PC-3 (cell line): ENCODE measurements at regions not wholly inside any gene's neighbourhood (a gene's known extent, or its start where the extent isn't known, plus 50 kb on each side); places are given as distances from the start of the nearest gene placed in this dataset.

ENCODE experiments used
- ATAC-seq: fragments of 200-7000 bp; cut with Tn5 transposase; 2 replicates; pipeline ENCODE4 v1.9.1; 2020; ENCODE audit warnings: mild to moderate bottlenecking, moderate library complexity
- BruUV-seq: library from RNA; stranded (reverse); fragments of 400-500 nt; replicated peaks from 2 replicates; lab custom pipeline; 2021; lab: Mats Ljungman, UMichigan
- CTCF ChIA-PET: fragments of 300-600 bp; sonication (Branson Sonifier 250); formaldehyde crosslinking; loops from one replicate; lab custom pipeline; 2022; ENCODE audit warnings: antibody characterized with exemption; lab: Charles Lee
- POLR2A ChIA-PET: fragments of 300-600 bp; sonication (Branson Sonifier 250); formaldehyde crosslinking; loops from one replicate; lab custom pipeline; 2022; ENCODE audit warnings: antibody characterized with exemption; ENCODE audit not compliant: unreplicated experiment; lab: Charles Lee
- DNase-seq: peaks from one replicate; pipeline ENCODE4 v3.0.0-alpha.2; 2015
- H2AFZ ChIP-seq: fragments of 300-600 bp; sonication (generic); 2 replicates; pipeline ENCODE4 v1.6.0; 2016; ENCODE audit warnings: antibody characterized with exemption, low read length
- H3F3A ChIP-seq: fragments of 300-600 bp; sonication (generic); one replicate; pipeline ENCODE4 v1.6.0; 2017; ENCODE audit warnings: antibody characterized with exemption, low read length, control low read depth, mild to moderate bottlenecking; ENCODE audit not compliant: unreplicated experiment
- H3K27ac ChIP-seq: fragments of 300-600 bp; sonication (generic); 2 replicates; pipeline ENCODE4 v1.5.1; 2016; ENCODE audit warnings: mild to moderate bottlenecking, low read length
- H3K27me3 ChIP-seq: fragments of 300-600 bp; sonication (generic); 2 replicates; pipeline ENCODE4 v1.6.1; 2016; ENCODE audit warnings: low read length, mixed read lengths
- H3K36me3 ChIP-seq: fragments of 300-600 bp; sonication (generic); 2 replicates; pipeline ENCODE4 v1.6.1; 2016; ENCODE audit warnings: low read depth, mixed run types, low read length, mixed read lengths
- H3K4me1 ChIP-seq: fragments of 300-600 bp; sonication (generic); 2 replicates; pipeline ENCODE4 v1.5.1; 2016; ENCODE audit warnings: low read length; ENCODE audit not compliant: insufficient read depth
- H3K4me2 ChIP-seq: fragments of 300-600 bp; sonication (generic); 2 replicates; pipeline ENCODE4 v1.6.0; 2016; ENCODE audit warnings: low read length
- H3K4me3 ChIP-seq: fragments of 300-600 bp; sonication (generic); 2 replicates; pipeline ENCODE4 v1.5.1; 2016; ENCODE audit warnings: mild to moderate bottlenecking, low read length, mixed read lengths
- H3K79me2 ChIP-seq: fragments of 300-600 bp; sonication (generic); 2 replicates; pipeline ENCODE4 v1.6.1; 2017; ENCODE audit warnings: low read length, mixed read lengths
- H3K9ac ChIP-seq: fragments of 300-600 bp; sonication (generic); 2 replicates; pipeline ENCODE4 v1.6.0; 2016; ENCODE audit warnings: mild to moderate bottlenecking, low read length
- H3K9me2 ChIP-seq: fragments of 300-600 bp; sonication (generic); replicated peaks from 2 replicates; pipeline ENCODE4 v1.6.1; 2016; ENCODE audit warnings: mixed run types, low read length, mixed read lengths
- H3K9me3 ChIP-seq: fragments of 300-600 bp; sonication (generic); 2 replicates; pipeline ENCODE4 v1.6.1; 2016; ENCODE audit warnings: low read length, mixed read lengths
- H4K20me1 ChIP-seq: fragments of 300-600 bp; sonication (generic); 2 replicates; pipeline ENCODE4 v1.6.1; 2016; ENCODE audit warnings: low read length, mixed read lengths
- EZH2 ChIP-seq: fragments of 300-600 bp; sonication (generic); IDR thresholded peaks from one replicate; pipeline ENCODE4 v1.6.1; 2017; ENCODE audit warnings: antibody characterized with exemption, mild to moderate bottlenecking, low read length; ENCODE audit not compliant: unreplicated experiment
- EZH2phosphoT487 ChIP-seq: fragments of 300-600 bp; sonication (generic); IDR thresholded peaks from 2 replicates; pipeline ENCODE4 v1.6.1; 2018; ENCODE audit warnings: mild to moderate bottlenecking, antibody characterized with exemption, low read length, borderline replicate concordance
- intact Hi-C: fragments of 100-400 bp; cut with micrococcal nuclease; formaldehyde crosslinking; loops from 2 replicates; pipeline ENCODE4 v1.9.0; 2023
- TF ChIP-seq, protein P1 (sequence below): fragments of 300-600 bp; sonication (generic); conservative IDR thresholded peaks from 2 replicates; pipeline ENCODE4 v1.5.1; 2017; ENCODE audit warnings: antibody characterized with exemption, low read depth, mild to moderate bottlenecking, low read length

DNA sequence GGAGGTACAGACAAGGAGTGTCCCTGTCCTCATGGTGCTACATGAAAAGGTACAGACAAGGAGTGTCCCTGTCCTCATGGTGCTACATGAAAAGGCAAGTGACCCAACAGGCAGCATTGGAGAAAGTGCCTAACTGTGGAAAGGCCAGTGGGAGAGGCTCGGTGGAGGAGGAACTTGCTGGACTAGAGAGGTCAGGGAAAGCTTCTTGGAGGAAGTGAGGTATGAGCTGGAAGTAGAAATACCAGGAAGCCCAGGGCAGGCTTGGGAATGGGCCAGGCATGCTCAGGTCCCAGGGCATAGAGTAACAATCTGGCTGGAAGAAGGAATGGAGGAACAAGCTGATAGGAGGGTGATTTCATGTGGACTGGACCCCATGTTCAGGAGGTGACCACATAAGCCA, 59.8 kb upstream of the FNDC1 start:
- H3K36me3 ChIP-seq, result no peaks in the 10 kb centered on the region
- ATAC-seq, result no peak
- no peaks in the 10 kb centered on the region for H3K79me2 ChIP-seq
- POLR2A ChIA-PET, result no interaction called here
- no peak overlapping the region for H3K4me3 ChIP-seq
- H3K27ac ChIP-seq, result no peak overlapping the region
- H3K9me2 ChIP-seq, result no peaks in the 10 kb centered on the region
- CTCF ChIA-PET, result no interaction called here
- DNase-seq, result no peak
- BruUV-seq, result no TSS peak
- intact Hi-C loops, result loop anchor here (10.0 kb wide), 1 partner anchor 405 kb away; no protein-coding TSS in a partner anchor
- no peaks in the 10 kb centered on the region for H3K9me3 ChIP-seq
- no peak overlapping the region for H3K9ac ChIP-seq
- H4K20me1 ChIP-seq, result no peaks in the 10 kb centered on the region
- H2AFZ ChIP-seq, result no peak overlapping the region
- TF ChIP-seq EZH2phosphoT487 (no peak), EZH2 (no peak)
- TF ChIP-seq, protein P1, sequence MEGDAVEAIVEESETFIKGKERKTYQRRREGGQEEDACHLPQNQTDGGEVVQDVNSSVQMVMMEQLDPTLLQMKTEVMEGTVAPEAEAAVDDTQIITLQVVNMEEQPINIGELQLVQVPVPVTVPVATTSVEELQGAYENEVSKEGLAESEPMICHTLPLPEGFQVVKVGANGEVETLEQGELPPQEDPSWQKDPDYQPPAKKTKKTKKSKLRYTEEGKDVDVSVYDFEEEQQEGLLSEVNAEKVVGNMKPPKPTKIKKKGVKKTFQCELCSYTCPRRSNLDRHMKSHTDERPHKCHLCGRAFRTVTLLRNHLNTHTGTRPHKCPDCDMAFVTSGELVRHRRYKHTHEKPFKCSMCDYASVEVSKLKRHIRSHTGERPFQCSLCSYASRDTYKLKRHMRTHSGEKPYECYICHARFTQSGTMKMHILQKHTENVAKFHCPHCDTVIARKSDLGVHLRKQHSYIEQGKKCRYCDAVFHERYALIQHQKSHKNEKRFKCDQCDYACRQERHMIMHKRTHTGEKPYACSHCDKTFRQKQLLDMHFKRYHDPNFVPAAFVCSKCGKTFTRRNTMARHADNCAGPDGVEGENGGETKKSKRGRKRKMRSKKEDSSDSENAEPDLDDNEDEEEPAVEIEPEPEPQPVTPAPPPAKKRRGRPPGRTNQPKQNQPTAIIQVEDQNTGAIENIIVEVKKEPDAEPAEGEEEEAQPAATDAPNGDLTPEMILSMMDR, result no peak
- H3F3A ChIP-seq, result no peaks in the 10 kb centered on the region
- H3K27me3 ChIP-seq, result no peaks in the 10 kb centered on the region
- no peak overlapping the region for H3K4me2 ChIP-seq
- no peaks in the 10 kb centered on the region for H3K4me1 ChIP-seq

DNA sequence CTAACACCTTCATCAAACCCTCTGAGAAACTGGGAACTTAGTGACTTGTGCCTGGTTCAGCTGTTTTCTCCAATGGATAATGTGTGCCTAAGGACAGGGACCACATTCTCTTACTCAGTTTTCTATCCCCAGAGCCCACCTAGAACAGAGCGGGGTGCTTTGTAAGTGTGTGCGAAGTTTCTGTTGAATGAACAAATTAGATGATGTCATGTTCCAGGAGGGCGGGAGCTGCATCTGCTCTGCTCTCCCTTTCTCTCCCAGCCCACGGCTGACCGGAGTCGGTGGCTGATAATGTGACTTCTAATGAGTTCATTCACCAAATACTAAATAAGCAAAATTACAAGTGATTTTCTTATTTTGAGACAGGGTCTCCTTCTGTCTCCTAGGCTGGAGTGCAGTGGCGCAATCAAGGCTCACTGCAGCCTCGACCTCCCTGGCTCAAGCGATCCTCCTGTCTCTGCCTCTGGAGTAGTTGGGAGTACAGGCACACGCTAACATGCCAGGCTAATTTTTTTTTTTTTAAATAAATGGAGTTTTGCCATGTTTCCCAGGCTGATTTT, 60.7 kb upstream of the FNDC1 start:
- no peaks in the 10 kb centered on the region for H3K9me2 ChIP-seq
- no peak overlapping the region for H2AFZ ChIP-seq
- TF ChIP-seq EZH2 (no peak), EZH2phosphoT487 (no peak)
- TF ChIP-seq, protein P1, result no peak
- H3F3A ChIP-seq, result no peaks in the 10 kb centered on the region
- H3K79me2 ChIP-seq, result no peaks in the 10 kb centered on the region
- DNase-seq (no peak), ATAC-seq (no peak)
- no peak overlapping the region for H3K9ac ChIP-seq
- BruUV-seq, result no TSS peak
- no peaks in the 10 kb centered on the region for H3K36me3 ChIP-seq
- H3K4me3 ChIP-seq, result no peak overlapping the region
- no peaks in the 10 kb centered on the region for H4K20me1 ChIP-seq
- POLR2A ChIA-PET, result no interaction called here
- H3K4me2 ChIP-seq, result no peak overlapping the region
- no peak overlapping the region for H3K27ac ChIP-seq
- H3K4me1 ChIP-seq, result no peaks in the 10 kb centered on the region
- no peaks in the 10 kb centered on the region for H3K27me3 ChIP-seq
- intact Hi-C loops, result loop anchor here (10.0 kb wide), 1 partner anchor 404 kb away; no protein-coding TSS in a partner anchor
- no peaks in the 10 kb centered on the region for H3K9me3 ChIP-seq
- CTCF ChIA-PET, result no interaction called here

DNA sequence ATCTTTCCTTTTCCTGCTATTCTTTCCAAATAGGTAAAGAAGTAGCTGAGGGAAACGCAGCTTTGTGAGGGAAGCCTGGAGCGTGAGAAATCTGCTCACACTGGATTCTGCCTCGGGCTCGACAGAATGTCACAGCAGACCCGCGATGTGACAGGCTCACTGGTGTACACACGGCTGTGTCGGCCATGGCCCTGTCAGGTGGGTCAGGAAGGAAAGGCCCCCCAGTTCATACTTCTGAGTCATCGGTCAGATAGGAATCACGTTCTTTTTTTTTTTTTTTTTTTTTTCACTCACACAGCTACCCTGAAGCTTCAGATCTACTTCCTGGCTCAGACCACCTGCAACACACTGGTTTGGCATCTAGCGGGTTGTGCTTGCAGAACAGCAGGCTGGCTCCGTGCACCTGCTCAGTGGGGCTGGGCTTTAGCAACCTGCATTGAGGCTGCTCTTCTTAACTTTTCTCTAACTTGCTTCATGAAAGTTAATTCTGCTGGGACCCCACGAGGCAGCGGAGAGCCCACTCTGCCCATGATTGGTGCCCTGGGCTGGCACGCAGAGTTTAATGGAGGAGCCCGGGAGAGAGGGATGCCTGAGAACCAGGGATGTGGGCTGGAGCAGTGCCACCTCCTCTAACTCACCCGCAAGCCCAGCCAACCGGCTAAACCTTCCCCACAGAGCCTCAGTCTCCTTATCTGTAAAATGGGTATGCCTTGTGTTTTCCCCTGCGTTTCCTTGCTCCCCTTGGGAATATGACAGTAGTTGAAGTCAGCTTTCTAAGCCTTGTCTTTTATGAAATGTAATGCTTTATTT, 61.5 kb upstream of the FNDC1 start:
- Histone ChIP-seq H3K27me3 (no peaks in the 10 kb centered on the region), H3K9me3 (no peaks in the 10 kb centered on the region), H3K4me1 (no peaks in the 10 kb centered on the region), H3K4me3 (no peak overlapping the region), H3K79me2 (no peaks in the 10 kb centered on the region), H3K36me3 (no peaks in the 10 kb centered on the region), H4K20me1 (no peaks in the 10 kb centered on the region), H3K4me2 (no peak overlapping the region), H3K9me2 (no peaks in the 10 kb centered on the region), H3F3A (no peaks in the 10 kb centered on the region), H2AFZ (no peak overlapping the region), H3K9ac (no peak overlapping the region), H3K27ac (no peak overlapping the region)
- ChIA-PET CTCF (interaction anchor here (0.6 kb wide), 1 partner anchor 18 kb away, joined by 8 read pairs; no protein-coding TSS in a partner anchor), POLR2A (no interaction called here)
- intact Hi-C loops, result loop anchor here (10.0 kb wide), 1 partner anchor 403 kb away; no protein-coding TSS in a partner anchor
- no TSS peak for BruUV-seq
- TF ChIP-seq EZH2phosphoT487 (no peak), EZH2 (no peak)
- TF ChIP-seq, protein P1, result no peak
- ATAC-seq, result no peak
- no peak for DNase-seq
